Non-pigmented ciliary epithelial cell (primary cell): ENCODE measurements at regions not wholly inside any gene's neighbourhood (a gene's known extent, or its start where the extent isn't known, plus 50 kb on each side); places are given as distances from the start of the nearest gene placed in this dataset.
A peak's percentile ranks its signal among the peaks of the same experiment; 100 is the strongest.

Experiments used
- DNase-seq: peaks from one replicate; pipeline ENCODE4 v3.0.0-alpha.2; 2010; ENCODE audit warnings: low read depth

DNA sequence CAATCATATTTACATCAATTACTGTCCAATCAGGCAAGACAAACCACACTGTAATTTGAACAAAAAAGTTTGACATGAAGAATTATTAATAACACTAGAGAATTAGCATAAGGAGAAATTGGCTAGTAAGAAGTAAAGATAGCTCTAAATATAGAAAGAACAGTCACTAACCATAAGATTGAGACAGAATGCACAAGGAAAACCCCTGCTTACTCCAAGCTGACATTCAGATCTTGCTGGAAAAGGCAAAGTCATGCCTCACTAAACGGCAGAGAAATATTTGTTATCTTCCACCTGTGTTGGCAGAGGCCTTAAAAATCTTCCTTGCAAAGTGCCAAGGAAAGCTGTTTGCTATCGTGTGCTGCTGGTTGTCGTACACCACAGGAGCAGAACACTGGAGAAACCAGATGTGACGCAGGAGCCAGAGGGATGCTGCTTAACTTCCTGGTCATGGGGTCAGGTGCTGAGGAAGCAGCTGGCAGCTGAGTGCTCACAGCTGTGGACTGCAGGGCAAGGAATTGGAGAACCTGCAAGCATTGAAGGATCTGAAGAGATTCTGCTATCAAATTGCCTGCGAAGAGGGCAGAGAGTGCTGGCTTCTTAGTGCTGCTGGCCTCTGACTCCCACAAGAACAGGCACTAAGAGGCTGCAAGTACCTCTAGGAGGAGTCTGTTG lies 1323.3 kb downstream of the LRFN5 start:
- DNase-seq: no peak

DNA sequence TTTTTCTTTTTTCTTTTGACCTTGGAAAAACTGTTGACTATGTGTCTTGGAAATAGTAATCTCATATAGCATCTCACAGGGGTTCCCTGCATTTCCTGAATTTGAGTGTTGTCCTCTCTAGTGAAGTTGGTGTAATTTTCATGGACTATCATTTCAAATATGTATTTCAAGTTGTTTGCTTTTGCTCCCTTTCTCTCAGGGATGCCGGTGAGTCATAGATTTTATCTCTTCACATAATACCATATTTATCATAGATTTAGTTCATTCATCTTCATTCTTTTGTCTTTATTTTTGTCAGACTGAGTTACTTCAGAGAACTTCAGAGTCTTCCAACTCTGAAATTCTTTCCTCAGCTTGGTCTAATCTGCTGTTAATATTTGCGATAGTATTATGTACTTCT lies 1320.6 kb downstream of the LRFN5 start:
- DNase-seq: no peak

DNA sequence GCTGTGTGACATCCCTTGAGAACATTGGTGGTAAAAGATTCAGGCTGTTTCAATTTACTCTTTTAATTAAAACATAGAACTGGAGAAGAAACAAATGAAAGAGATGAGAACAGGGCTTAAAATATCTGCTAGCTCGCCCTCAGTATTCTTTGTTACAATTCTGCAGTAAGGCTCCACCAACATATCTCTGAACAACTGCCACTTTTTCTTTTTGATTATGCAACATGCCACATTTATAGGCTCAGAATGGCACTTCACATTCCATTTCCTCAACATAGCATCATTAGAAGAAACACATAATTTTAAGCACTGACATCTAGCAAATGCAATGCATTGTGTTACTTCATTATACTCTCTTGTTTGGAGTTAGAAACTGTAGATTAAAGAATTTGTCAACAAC lies 1315.2 kb downstream of the LRFN5 start:
- DNase-seq: no peak

- no peak for DNase-seq
Observed at GRCh38 chr14:42918615-42919014, 1311.9 kb downstream of the LRFN5 start.

- no peak for DNase-seq
Observed at GRCh38 chr14:42911642-42912041, 1305.0 kb downstream of the LRFN5 start.

GRCh38 chr14:42909659-42910058 lies 1303.0 kb downstream of the LRFN5 start:
- DNase-seq: no peak

GRCh38 chr14:42893183-42893582 lies 1286.5 kb downstream of the LRFN5 start:
- DNase-seq: no peak

- DNase-seq: peak; percentile 59
Observed at GRCh38 chr14:42884100-42884499, 1277.4 kb downstream of the LRFN5 start.

DNA sequence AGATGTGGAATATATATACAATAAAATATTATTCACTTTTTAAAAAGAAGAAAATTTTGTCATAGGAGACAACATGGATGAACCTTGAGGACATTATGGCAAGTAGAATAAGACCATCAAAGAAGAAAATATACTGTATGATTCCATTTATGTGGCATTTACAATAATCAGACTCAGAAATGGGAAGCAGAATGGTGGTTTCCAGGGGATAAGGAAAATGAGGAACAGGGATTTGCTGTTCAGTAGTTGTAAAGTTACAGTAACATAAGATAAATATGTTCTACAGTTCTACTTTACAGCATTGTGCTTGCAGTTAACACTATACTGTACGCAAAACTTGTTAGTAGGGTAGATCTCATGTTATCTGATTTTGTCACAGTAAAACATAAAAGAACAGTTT lies 1271.0 kb downstream of the LRFN5 start:
- no peak for DNase-seq

DNA sequence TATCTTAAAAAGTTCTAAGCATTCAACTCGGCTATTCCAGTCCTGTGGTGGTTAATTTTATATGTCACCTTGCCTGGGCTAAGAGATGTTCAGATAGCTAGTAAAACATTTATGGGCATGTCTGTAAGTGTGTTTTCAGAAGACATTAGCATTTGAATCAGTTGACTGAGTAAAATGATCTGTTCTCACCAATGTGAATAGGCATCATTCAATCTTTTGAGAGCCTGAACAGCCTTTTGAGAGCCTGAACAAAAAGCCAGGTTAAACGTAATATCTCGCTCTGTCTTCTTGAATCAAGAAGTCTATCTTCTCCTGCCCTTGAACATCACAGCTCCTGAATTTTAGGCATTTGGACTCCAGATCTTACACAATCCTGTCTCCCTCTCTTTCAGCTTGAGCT lies 1266.1 kb downstream of the LRFN5 start:
- DNase-seq: no peak

- DNase-seq: peak; percentile 71
Observed at GRCh38 chr14:42869681-42870080, 1263.0 kb downstream of the LRFN5 start.

DNA sequence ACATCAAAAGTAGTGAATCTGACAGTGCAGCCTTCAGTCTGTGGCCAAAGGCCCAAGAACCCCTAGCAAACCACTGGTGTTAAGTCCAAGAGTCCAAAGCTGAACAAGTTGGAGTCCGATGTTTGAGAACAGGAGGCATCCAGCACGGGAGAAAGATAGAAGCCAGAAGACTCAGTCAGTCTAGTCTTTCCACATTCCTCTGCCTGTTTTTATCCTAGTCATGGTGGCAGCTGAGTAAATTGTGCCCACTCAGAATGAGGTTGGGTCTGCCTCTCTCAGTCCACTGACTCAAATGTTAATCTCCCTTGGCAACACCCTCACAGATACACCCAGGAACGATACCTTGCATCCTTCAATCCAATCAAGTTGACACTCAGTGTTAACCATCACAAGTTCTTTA lies 1255.4 kb downstream of the LRFN5 start:
- DNase-seq: no peak

DNA sequence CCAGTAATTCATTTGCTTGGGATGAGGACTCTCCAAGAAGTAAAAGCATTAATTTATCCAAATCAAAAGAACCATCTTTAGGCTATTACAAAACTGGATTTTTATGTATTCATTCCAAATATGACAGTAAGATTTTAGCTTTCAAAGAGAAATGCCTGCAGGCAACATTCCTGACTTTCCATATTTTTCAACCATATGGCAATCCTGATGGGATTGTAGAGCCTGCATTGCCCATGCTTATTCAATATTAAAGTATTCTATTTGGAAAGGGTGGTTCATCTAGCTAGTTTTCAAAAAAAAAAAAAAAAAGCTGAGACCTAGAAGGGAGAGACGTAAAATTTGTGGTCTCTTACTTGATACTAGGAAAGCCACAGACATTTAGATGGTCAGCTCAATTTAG lies 1253.7 kb downstream of the LRFN5 start:
- DNase-seq: no peak

- no peak for DNase-seq
Observed at GRCh38 chr14:42856106-42856505, 1249.4 kb downstream of the LRFN5 start.

GRCh38 chr14:42855085-42855484 lies 1248.4 kb downstream of the LRFN5 start:
- DNase-seq: no peak

DNA sequence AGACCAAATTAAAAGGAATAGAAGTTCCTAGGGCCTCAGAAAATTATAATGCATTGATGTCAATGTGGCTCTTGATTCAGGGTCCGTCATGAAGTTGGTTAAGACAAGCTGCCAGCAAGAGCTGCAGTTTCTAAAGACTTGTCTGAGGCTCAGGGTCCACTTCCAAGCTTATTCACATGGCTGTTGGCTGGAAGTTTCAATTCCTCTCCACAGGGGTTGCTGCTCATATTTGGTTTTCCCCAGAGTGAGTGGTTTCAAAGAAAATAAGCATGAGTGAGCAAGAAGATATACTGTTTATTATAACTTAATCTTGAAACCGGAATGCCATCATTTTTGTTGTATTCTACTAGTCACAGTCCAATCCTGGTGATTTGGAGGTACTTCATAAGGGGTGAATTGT lies 1247.4 kb downstream of the LRFN5 start:
- DNase-seq: peak; percentile 9

GRCh38 chr14:42848652-42849051 lies 1242.0 kb downstream of the LRFN5 start:
- no peak for DNase-seq

DNA sequence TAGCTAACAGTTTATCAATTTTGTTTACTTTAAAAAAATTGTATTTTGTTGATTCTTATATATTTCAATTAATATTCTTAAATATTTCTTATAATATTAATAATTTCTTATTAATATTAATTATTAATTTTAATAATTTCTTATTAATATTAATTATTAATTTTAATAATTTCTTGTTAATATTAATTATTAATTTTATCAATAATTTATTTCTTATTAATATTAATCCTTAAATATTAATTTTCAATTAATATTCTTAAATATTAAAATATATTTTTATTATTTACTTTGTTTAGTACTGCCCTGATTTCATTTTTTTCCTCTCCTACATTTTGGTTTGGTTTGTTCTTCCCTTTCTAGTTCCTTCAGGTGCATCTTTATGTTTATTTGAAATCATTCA lies 1208.1 kb downstream of the LRFN5 start:
- no peak for DNase-seq

GRCh38 chr14:42806909-42807315 lies 1200.2 kb downstream of the LRFN5 start:
- peak; percentile 51 for DNase-seq

DNA sequence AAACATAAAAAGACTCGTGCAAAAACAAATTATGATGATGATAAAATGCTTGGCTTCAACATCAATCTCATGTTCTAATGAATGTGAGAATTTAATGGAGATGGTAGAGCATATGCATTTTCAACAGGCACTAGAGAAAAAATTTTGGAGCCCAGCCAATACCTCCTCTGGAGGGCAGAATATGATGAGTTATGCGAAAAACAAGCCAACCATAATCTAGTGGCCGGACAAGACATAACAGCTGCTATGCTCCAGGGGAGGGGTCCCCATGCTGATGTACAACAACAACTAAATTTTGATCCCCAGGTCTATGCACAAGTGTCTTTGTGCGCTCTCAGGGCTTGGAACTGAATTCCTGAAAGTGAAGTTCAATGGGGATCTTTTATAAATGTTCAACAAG lies 1197.5 kb downstream of the LRFN5 start:
- no peak for DNase-seq

- DNase-seq: no peak
Observed at GRCh38 chr14:42802346-42802745, 1195.7 kb downstream of the LRFN5 start.

DNA sequence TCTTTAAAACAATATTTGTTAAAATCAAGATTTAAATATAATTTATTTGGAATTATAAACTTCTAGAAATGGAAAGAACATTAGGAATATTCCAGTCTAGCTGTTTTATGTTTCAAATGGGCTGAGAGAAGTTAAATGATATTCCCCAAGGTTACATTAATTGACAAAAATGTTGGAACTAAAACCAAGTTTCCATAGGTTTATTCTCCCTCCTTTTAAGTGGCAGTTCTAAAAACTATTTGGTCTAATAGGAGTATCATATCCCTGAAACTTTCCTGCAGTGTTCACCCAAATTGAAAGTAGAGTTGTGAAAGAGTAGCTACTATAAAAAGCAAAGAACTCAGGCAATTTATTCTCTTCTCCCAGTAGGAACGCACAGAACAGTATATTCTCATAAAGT lies 1185.5 kb downstream of the LRFN5 start:
- no peak for DNase-seq

DNA sequence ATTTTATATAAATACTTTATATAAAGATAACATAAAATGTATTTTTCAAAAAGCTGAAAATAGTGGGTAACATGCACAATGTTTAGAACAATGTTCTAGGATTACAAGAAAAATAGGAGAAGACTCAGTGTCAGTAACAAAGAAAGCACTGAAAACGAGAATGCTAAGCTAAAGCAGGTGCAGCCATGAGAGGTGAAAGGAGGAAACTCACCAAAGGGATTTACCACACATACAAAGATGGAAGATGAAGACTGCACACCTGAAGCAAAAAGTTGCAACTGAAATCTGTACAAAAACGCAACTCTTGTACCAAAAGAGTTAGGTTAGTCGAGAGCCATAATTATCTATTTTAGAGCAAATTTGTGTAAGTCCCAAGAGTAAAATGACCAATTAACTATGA lies 1176.1 kb downstream of the LRFN5 start:
- no peak for DNase-seq

GRCh38 chr14:42778984-42779383 lies 1172.3 kb downstream of the LRFN5 start:
- no peak for DNase-seq

- no peak for DNase-seq
Observed at GRCh38 chr14:42750771-42751170, 1144.1 kb downstream of the LRFN5 start.
